ENCODE measurements at regions not wholly inside any gene's neighbourhood (a gene's known extent, or its start where the extent isn't known, plus 50 kb on each side); places are given as distances from the start of the nearest gene placed in this dataset.
"Not testable (repeated sequence)": the region's sequence is repeated elsewhere in the genome, so short reads cannot be mapped to it uniquely, and the experiment has no call there.

GRCh38 chr9:41839786-41840185 is 289.4 kb downstream of the CNTNAP3B start:
- DNase-seq (ENCODE audit: low read depth in 2 of 2): not testable (repeated sequence)

- DNase-seq (ENCODE audit: low read depth in 2 of 2): not testable (repeated sequence)
Measured at GRCh38 chr9:41838953-41839352, 290.3 kb downstream of the CNTNAP3B start.

GRCh38 chr9:41838562-41838851 is 290.7 kb downstream of the CNTNAP3B start:
- not testable (repeated sequence) for DNase-seq (ENCODE audit: low read depth in 2 of 2)

- DNase-seq (ENCODE audit: low read depth in 2 of 2): not testable (repeated sequence)
Measured at GRCh38 chr9:41837684-41838561, 291.3 kb downstream of the CNTNAP3B start.

- DNase-seq (ENCODE audit: low read depth in 2 of 2): not testable (repeated sequence)
Measured at GRCh38 chr9:41833108-41833507, 296.1 kb downstream of the CNTNAP3B start.

- DNase-seq (ENCODE audit: low read depth in 2 of 2): not testable (repeated sequence)
Measured at GRCh38 chr9:41824723-41825122, 304.5 kb downstream of the CNTNAP3B start.

GRCh38 chr9:41802706-41803105 is 326.5 kb downstream of the CNTNAP3B start:
- not testable (repeated sequence) for DNase-seq (ENCODE audit: low read depth in 2 of 2)

- not testable (repeated sequence) for DNase-seq (ENCODE audit: low read depth in 2 of 2)
Measured at GRCh38 chr9:41798684-41799083, 330.5 kb downstream of the CNTNAP3B start.

- not testable (repeated sequence) for DNase-seq (ENCODE audit: low read depth in 2 of 2)
Measured at GRCh38 chr9:41790719-41791363, 338.4 kb downstream of the CNTNAP3B start.

- not testable (repeated sequence) for DNase-seq (ENCODE audit: low read depth in 2 of 2)
Measured at GRCh38 chr9:41790007-41790406, 339.2 kb downstream of the CNTNAP3B start.

GRCh38 chr9:41789387-41789786 is 339.8 kb downstream of the CNTNAP3B start:
- not testable (repeated sequence) for DNase-seq (ENCODE audit: low read depth in 2 of 2)

GRCh38 chr9:41787951-41788350 is 341.3 kb downstream of the CNTNAP3B start:
- DNase-seq (ENCODE audit: low read depth in 2 of 2): not testable (repeated sequence)

GRCh38 chr9:41787270-41787669 is 342.0 kb downstream of the CNTNAP3B start:
- DNase-seq (ENCODE audit: low read depth in 2 of 2): not testable (repeated sequence)

- DNase-seq (ENCODE audit: low read depth in 2 of 2): not testable (repeated sequence)
Measured at GRCh38 chr9:41784006-41784405, 345.2 kb downstream of the CNTNAP3B start.

- DNase-seq (ENCODE audit: low read depth in 2 of 2): not testable (repeated sequence)
Measured at GRCh38 chr9:41783070-41783810, 346.0 kb downstream of the CNTNAP3B start.

GRCh38 chr9:41781899-41782298 is 347.3 kb downstream of the CNTNAP3B start:
- not testable (repeated sequence) for DNase-seq (ENCODE audit: low read depth in 2 of 2)

GRCh38 chr9:41779897-41780406 is 349.3 kb downstream of the CNTNAP3B start:
- DNase-seq (ENCODE audit: low read depth in 2 of 2): not testable (repeated sequence)

GRCh38 chr9:41779192-41779591 is 350.0 kb downstream of the CNTNAP3B start:
- not testable (repeated sequence) for DNase-seq (ENCODE audit: low read depth in 2 of 2)

GRCh38 chr9:41778535-41779071 is 350.6 kb downstream of the CNTNAP3B start:
- not testable (repeated sequence) for DNase-seq (ENCODE audit: low read depth in 2 of 2)

GRCh38 chr9:41777536-41777935 is 351.7 kb downstream of the CNTNAP3B start:
- not testable (repeated sequence) for DNase-seq (ENCODE audit: low read depth in 2 of 2)

- not testable (repeated sequence) for DNase-seq (ENCODE audit: low read depth in 2 of 2)
Measured at GRCh38 chr9:41772541-41772940, 356.7 kb downstream of the CNTNAP3B start.

- not testable (repeated sequence) for DNase-seq (ENCODE audit: low read depth in 2 of 2)
Measured at GRCh38 chr9:41771693-41772092, 357.5 kb downstream of the CNTNAP3B start.

Data from stimulated activated CD8-positive, alpha-beta memory T cell treated with anti-CD3 and anti-CD28 coated beads, Interleukin-7, amount 100 ng/mL, for 4 hours (primary cell).